GM18505 (cell line): ENCODE measurements at regions not wholly inside any gene's neighbourhood (a gene's known extent, or its start where the extent isn't known, plus 50 kb on each side); places are given as distances from the start of the nearest gene placed in this dataset.

Experiments used
- ATAC-seq: cut with Tn5 transposase; IDR thresholded peaks from one replicate; pipeline ENCODE4 v1.9.1; 2021; ENCODE audit not compliant: unreplicated experiment
- POLR2A ChIP-seq: IDR thresholded peaks from 4 replicates; pipeline ENCODE4 v1.6.1; 2011; ENCODE audit warnings: borderline replicate concordance; ENCODE audit not compliant: insufficient read depth, insufficient read length; ENCODE audit errors: extremely low read depth

GRCh38 chr2:176830362-176830761, 382.2 kb upstream of the HNRNPA3 start:
- no peak for TF ChIP-seq POLR2A
- ATAC-seq, result no peak

- no peak for ATAC-seq
- no peak for TF ChIP-seq POLR2A
Measured at GRCh38 chr2:176832086-176832485, 380.5 kb upstream of the HNRNPA3 start.

- no peak for ATAC-seq
- TF ChIP-seq POLR2A, result no peak
Measured at GRCh38 chr2:176833671-176834070, 378.9 kb upstream of the HNRNPA3 start.

- no peak for TF ChIP-seq POLR2A
Measured at GRCh38 chr2:176834226-176834625, 378.4 kb upstream of the HNRNPA3 start.

GRCh38 chr2:176843208-176843607, 369.4 kb upstream of the HNRNPA3 start:
- no peak for ATAC-seq
- TF ChIP-seq POLR2A, result no peak

More at GRCh38 chr2:176834226-176834625, 378.4 kb upstream of the HNRNPA3 start:
- ATAC-seq, result no peak

- TF ChIP-seq POLR2A, result no peak
Measured at GRCh38 chr2:176844461-176844860, 368.1 kb upstream of the HNRNPA3 start.

GRCh38 chr2:176845718-176846117, 366.9 kb upstream of the HNRNPA3 start:
- ATAC-seq, result no peak
- no peak for TF ChIP-seq POLR2A

More at GRCh38 chr2:176844461-176844860, 368.1 kb upstream of the HNRNPA3 start:
- no peak for ATAC-seq

GRCh38 chr2:176847575-176847974, 365.0 kb upstream of the HNRNPA3 start:
- no peak for TF ChIP-seq POLR2A
- ATAC-seq, result no peak

GRCh38 chr2:176848844-176849243, 363.8 kb upstream of the HNRNPA3 start:
- no peak for ATAC-seq

GRCh38 chr2:176851200-176851888, 361.2 kb upstream of the HNRNPA3 start:
- ATAC-seq, result no peak
- TF ChIP-seq POLR2A, result no peak

More at GRCh38 chr2:176848844-176849243, 363.8 kb upstream of the HNRNPA3 start:
- TF ChIP-seq POLR2A, result no peak

- no peak for TF ChIP-seq POLR2A
- no peak for ATAC-seq
Measured at GRCh38 chr2:176851889-176852483, 360.6 kb upstream of the HNRNPA3 start.

- TF ChIP-seq POLR2A, result no peak
- no peak for ATAC-seq
Measured at GRCh38 chr2:176852667-176853066, 359.9 kb upstream of the HNRNPA3 start.

GRCh38 chr2:176854062-176854461, 358.5 kb upstream of the HNRNPA3 start:
- no peak for TF ChIP-seq POLR2A
- no peak for ATAC-seq

- no peak for ATAC-seq
- no peak for TF ChIP-seq POLR2A
Measured at GRCh38 chr2:176854878-176855277, 357.7 kb upstream of the HNRNPA3 start.
